ENCODE measurements at regions not wholly inside any gene's neighbourhood (a gene's known extent, or its start where the extent isn't known, plus 50 kb on each side); places are given as distances from the start of the nearest gene placed in this dataset.

- TF ChIP-seq PRDM10 (tag by site-specific recombination; IDR thresholded peaks at IDR 0.05) (peak; percentile 15; the same call in 1 of the 2 replicates), ZNF138 (tag by site-specific recombination; IDR thresholded peaks at IDR 0.05; ENCODE audit: borderline replicate concordance) (no peak), ZNF521 (tag by site-specific recombination; IDR thresholded peaks at IDR 0.05) (no peak), ZBTB7A (tag by site-specific recombination; IDR thresholded peaks at IDR 0.05; ENCODE audit: low read depth) (no peak), ZNF324 (tag by site-specific recombination; IDR thresholded peaks at IDR 0.05) (no peak), KLF8 (tag by site-specific recombination; IDR thresholded peaks at IDR 0.05) (no peak), ZNF623 (tag by site-specific recombination; IDR thresholded peaks at IDR 0.05) (no peak), PRDM2 (tag by site-specific recombination; IDR thresholded peaks at IDR 0.05; ENCODE audit: borderline replicate concordance) (no peak), ZNF416 (tag by site-specific recombination; IDR thresholded peaks at IDR 0.05) (no peak), FEZF1 (tag by site-specific recombination; IDR thresholded peaks at IDR 0.05) (no peak), GLI2 (tag by site-specific recombination; IDR thresholded peaks at IDR 0.05; ENCODE audit: borderline replicate concordance, low read depth) (no peak), ZNF366 (tag by site-specific recombination; conservative IDR thresholded peaks at IDR 0.05) (no peak), ZNF248 (tag by site-specific recombination; IDR thresholded peaks at IDR 0.05) (no peak), ZNF292 (tag by site-specific recombination; IDR thresholded peaks at IDR 0.05; ENCODE audit: borderline replicate concordance, low read depth) (no peak), ZNF274 (IDR thresholded peaks at IDR 0.05; ENCODE audit: low read length) (no peak), ZNF274 (tag by site-specific recombination; IDR thresholded peaks at IDR 0.05; ENCODE audit: borderline replicate concordance) (no peak), ZFHX2 (tag by site-specific recombination; conservative IDR thresholded peaks at IDR 0.05) (peak; percentile 64), GLIS1 (tag by site-specific recombination; IDR thresholded peaks at IDR 0.05) (no peak), TRIM28 (IDR thresholded peaks at IDR 0.05; ENCODE audit: borderline replicate concordance, low read length) (no peak), ZNF624 (tag by site-specific recombination; IDR thresholded peaks at IDR 0.05) (no peak), ZNF548 (tag by site-specific recombination; IDR thresholded peaks at IDR 0.05) (no peak), ZNF311 (tag by site-specific recombination; IDR thresholded peaks at IDR 0.05; ENCODE audit: borderline replicate concordance) (no peak), SETDB1 (IDR thresholded peaks at IDR 0.05; ENCODE audit: insufficient read length, low read length) (no peak)
- TF ChIP-seq, protein P1, sequence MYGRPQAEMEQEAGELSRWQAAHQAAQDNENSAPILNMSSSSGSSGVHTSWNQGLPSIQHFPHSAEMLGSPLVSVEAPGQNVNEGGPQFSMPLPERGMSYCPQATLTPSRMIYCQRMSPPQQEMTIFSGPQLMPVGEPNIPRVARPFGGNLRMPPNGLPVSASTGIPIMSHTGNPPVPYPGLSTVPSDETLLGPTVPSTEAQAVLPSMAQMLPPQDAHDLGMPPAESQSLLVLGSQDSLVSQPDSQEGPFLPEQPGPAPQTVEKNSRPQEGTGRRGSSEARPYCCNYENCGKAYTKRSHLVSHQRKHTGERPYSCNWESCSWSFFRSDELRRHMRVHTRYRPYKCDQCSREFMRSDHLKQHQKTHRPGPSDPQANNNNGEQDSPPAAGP (tag by site-specific recombination; IDR thresholded peaks at IDR 0.05) = no peak
- TF ChIP-seq, protein P2, sequence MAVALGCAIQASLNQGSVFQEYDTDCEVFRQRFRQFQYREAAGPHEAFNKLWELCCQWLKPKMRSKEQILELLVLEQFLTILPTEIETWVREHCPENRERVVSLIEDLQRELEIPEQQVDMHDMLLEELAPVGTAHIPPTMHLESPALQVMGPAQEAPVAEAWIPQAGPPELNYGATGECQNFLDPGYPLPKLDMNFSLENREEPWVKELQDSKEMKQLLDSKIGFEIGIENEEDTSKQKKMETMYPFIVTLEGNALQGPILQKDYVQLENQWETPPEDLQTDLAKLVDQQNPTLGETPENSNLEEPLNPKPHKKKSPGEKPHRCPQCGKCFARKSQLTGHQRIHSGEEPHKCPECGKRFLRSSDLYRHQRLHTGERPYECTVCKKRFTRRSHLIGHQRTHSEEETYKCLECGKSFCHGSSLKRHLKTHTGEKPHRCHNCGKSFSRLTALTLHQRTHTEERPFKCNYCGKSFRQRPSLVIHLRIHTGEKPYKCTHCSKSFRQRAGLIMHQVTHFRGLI (tag by site-specific recombination; IDR thresholded peaks at IDR 0.05) = no peak
- TF ChIP-seq, protein P3, sequence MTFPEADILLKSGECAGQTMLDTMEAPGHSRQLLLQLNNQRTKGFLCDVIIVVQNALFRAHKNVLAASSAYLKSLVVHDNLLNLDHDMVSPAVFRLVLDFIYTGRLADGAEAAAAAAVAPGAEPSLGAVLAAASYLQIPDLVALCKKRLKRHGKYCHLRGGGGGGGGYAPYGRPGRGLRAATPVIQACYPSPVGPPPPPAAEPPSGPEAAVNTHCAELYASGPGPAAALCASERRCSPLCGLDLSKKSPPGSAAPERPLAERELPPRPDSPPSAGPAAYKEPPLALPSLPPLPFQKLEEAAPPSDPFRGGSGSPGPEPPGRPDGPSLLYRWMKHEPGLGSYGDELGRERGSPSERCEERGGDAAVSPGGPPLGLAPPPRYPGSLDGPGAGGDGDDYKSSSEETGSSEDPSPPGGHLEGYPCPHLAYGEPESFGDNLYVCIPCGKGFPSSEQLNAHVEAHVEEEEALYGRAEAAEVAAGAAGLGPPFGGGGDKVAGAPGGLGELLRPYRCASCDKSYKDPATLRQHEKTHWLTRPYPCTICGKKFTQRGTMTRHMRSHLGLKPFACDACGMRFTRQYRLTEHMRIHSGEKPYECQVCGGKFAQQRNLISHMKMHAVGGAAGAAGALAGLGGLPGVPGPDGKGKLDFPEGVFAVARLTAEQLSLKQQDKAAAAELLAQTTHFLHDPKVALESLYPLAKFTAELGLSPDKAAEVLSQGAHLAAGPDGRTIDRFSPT (tag by site-specific recombination; IDR thresholded peaks at IDR 0.05) = no peak
Observed at GRCh38 chr10:100687143-100688003, 58.0 kb upstream of the PAX2 start (continued).

Data from HEK293 (cell line).